ENCODE measurements at regions not wholly inside any gene's neighbourhood (a gene's known extent, or its start where the extent isn't known, plus 50 kb on each side); places are given as distances from the start of the nearest gene placed in this dataset.
A peak's percentile ranks its signal among the peaks of the same experiment; 100 is the strongest.

GRCh38 chr13:106714271-106714982, 146.5 kb upstream of the ARGLU1 start:
- POLR2A ChIA-PET, result no interaction called here
- intact Hi-C loops (cut with micrococcal nuclease), result no loop called here
- Mint-ChIP-seq H3K4me3 (ENCODE audit: unreplicated experiment) (no peak overlapping the region), H3K27me3 (ENCODE audit: insufficient read depth, unreplicated experiment) (no peaks in the 10 kb centered on the region), H3K9me3 (ENCODE audit: unreplicated experiment) (peaks cover 8% of the 10 kb centered on the region), H3K36me3 (ENCODE audit: insufficient read depth, unreplicated experiment) (no peaks in the 10 kb centered on the region), H3K4me1 (ENCODE audit: insufficient read depth, unreplicated experiment) (peaks cover 7% of the 10 kb centered on the region), H3K27ac (ENCODE audit: low read depth, unreplicated experiment) (no peak overlapping the region)
- no peak for TF ChIP-seq CTCF (IDR thresholded peaks at IDR 0.05; ENCODE audit: unreplicated experiment)
- no TSS peak for BruUV-seq (replicated peaks)
- peak; percentile 18 for DNase-seq (ENCODE audit: unreplicated experiment)
- CTCF ChIA-PET, result interaction anchor here (0.8 to 1.2 kb wide), 2 partner anchors 10 to 313 kb away, joined by 4 to 5 read pairs; no protein-coding TSS in a partner anchor

- no peak for DNase-seq (ENCODE audit: unreplicated experiment)
- no peak overlapping the region for H3K27ac Mint-ChIP-seq (ENCODE audit: low read depth, unreplicated experiment)
- H3K4me3 Mint-ChIP-seq (ENCODE audit: unreplicated experiment), result no peak overlapping the region
- no peaks in the 10 kb centered on the region for H3K36me3 Mint-ChIP-seq (ENCODE audit: insufficient read depth, unreplicated experiment)
- ChIA-PET POLR2A (no interaction called here), CTCF (interaction anchor here (0.6 kb wide), 1 partner anchor 816 kb away, joined by 3 read pairs; no protein-coding TSS in a partner anchor)
- BruUV-seq (replicated peaks), result no TSS peak
- intact Hi-C loops (cut with micrococcal nuclease), result no loop called here
- H3K4me1 Mint-ChIP-seq (ENCODE audit: insufficient read depth, unreplicated experiment), result peaks cover 12% of the 10 kb centered on the region
- peaks cover 2% of the 10 kb centered on the region for H3K9me3 Mint-ChIP-seq (ENCODE audit: unreplicated experiment)
- no peaks in the 10 kb centered on the region for H3K27me3 Mint-ChIP-seq (ENCODE audit: insufficient read depth, unreplicated experiment)
- TF ChIP-seq CTCF (IDR thresholded peaks at IDR 0.05; ENCODE audit: unreplicated experiment), result no peak
Measured at GRCh38 chr13:106712381-106712780, 144.4 kb upstream of the ARGLU1 start.

- H3K27ac Mint-ChIP-seq (ENCODE audit: low read depth, unreplicated experiment), result peak overlapping the region; percentile 1
- TF ChIP-seq CTCF (IDR thresholded peaks at IDR 0.05; ENCODE audit: unreplicated experiment), result no peak
- ChIA-PET CTCF (interaction anchor here (1.2 kb wide), 1 partner anchor 28 kb away, joined by 3 read pairs; no protein-coding TSS in a partner anchor), POLR2A (no interaction called here)
- no peaks in the 10 kb centered on the region for H3K27me3 Mint-ChIP-seq (ENCODE audit: insufficient read depth, unreplicated experiment)
- BruUV-seq (replicated peaks), result no TSS peak
- no peaks in the 10 kb centered on the region for H3K36me3 Mint-ChIP-seq (ENCODE audit: insufficient read depth, unreplicated experiment)
- intact Hi-C loops (cut with micrococcal nuclease), result no loop called here
- H3K9me3 Mint-ChIP-seq (ENCODE audit: unreplicated experiment), result no peaks in the 10 kb centered on the region
- peak; percentile 75 for DNase-seq (ENCODE audit: unreplicated experiment)
- H3K4me3 Mint-ChIP-seq (ENCODE audit: unreplicated experiment), result peak overlapping the region; percentile 35
- H3K4me1 Mint-ChIP-seq (ENCODE audit: insufficient read depth, unreplicated experiment), result peaks cover 12% of the 10 kb centered on the region
Measured at GRCh38 chr13:106710266-106710665, 142.3 kb upstream of the ARGLU1 start.

GRCh38 chr13:106709522-106709921, 141.6 kb upstream of the ARGLU1 start:
- intact Hi-C loops (cut with micrococcal nuclease), result no loop called here
- Mint-ChIP-seq H3K36me3 (ENCODE audit: insufficient read depth, unreplicated experiment) (no peaks in the 10 kb centered on the region), H3K27me3 (ENCODE audit: insufficient read depth, unreplicated experiment) (no peaks in the 10 kb centered on the region), H3K4me1 (ENCODE audit: insufficient read depth, unreplicated experiment) (peaks cover 17% of the 10 kb centered on the region), H3K9me3 (ENCODE audit: unreplicated experiment) (no peaks in the 10 kb centered on the region), H3K27ac (ENCODE audit: low read depth, unreplicated experiment) (peak overlapping the region; percentile 1), H3K4me3 (ENCODE audit: unreplicated experiment) (peak overlapping the region; percentile 35)
- peak; percentile 83 for DNase-seq (ENCODE audit: unreplicated experiment)
- CTCF ChIA-PET, result interaction anchor here (0.6 to 1.2 kb wide), 6 partner anchors 17 to 1985 kb away, joined by 3 to 5 read pairs (median 3); no protein-coding TSS in a partner anchor
- no TSS peak for BruUV-seq (replicated peaks)
- no peak for TF ChIP-seq CTCF (IDR thresholded peaks at IDR 0.05; ENCODE audit: unreplicated experiment)
- POLR2A ChIA-PET, result interaction anchor here (0.6 kb wide), 1 partner anchor 18 kb away, joined by 3 read pairs; no protein-coding TSS in a partner anchor

Data from MCF 10A (cell line).